ENCODE measurements at regions not wholly inside any gene's neighbourhood (a gene's known extent, or its start where the extent isn't known, plus 50 kb on each side); places are given as distances from the start of the nearest gene placed in this dataset.

DNA sequence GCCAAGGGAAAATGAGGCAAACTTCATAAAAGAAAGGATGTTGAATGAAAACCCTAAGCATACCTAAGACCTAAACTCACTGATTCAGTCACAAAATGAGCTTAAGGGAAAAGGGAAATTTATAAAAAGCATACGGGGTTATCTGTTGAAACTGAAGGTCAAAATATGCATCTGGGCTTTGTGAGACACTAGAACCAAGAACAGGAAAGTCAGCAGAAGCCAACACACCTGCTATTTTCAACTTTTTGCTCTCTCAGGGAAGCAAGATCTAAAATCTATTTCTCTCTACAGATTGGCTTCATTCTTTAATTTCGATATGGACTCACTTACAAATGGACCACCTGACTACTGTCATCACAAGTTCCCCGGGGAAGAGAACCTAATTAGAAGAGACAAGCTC is 338.6 kb upstream of the NECTIN3 start:
- Mint-ChIP-seq H3K27me3 (ENCODE audit: low read depth) (no peaks in the 10 kb centered on the region), H3K36me3 (no peaks in the 10 kb centered on the region), H3K4me1 (no peaks in the 10 kb centered on the region), H3K27ac (no peak overlapping the region), H3K9me3 (no peaks in the 10 kb centered on the region), H3K4me3 (no peak overlapping the region)
- no peak for DNase-seq (ENCODE audit: low spot score in 2 of 2, unreplicated experiment in 2 of 2)
- TF ChIP-seq, protein P1, sequence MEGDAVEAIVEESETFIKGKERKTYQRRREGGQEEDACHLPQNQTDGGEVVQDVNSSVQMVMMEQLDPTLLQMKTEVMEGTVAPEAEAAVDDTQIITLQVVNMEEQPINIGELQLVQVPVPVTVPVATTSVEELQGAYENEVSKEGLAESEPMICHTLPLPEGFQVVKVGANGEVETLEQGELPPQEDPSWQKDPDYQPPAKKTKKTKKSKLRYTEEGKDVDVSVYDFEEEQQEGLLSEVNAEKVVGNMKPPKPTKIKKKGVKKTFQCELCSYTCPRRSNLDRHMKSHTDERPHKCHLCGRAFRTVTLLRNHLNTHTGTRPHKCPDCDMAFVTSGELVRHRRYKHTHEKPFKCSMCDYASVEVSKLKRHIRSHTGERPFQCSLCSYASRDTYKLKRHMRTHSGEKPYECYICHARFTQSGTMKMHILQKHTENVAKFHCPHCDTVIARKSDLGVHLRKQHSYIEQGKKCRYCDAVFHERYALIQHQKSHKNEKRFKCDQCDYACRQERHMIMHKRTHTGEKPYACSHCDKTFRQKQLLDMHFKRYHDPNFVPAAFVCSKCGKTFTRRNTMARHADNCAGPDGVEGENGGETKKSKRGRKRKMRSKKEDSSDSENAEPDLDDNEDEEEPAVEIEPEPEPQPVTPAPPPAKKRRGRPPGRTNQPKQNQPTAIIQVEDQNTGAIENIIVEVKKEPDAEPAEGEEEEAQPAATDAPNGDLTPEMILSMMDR (IDR thresholded peaks at IDR 0.05; ENCODE audit: unreplicated experiment): no peak

DNA sequence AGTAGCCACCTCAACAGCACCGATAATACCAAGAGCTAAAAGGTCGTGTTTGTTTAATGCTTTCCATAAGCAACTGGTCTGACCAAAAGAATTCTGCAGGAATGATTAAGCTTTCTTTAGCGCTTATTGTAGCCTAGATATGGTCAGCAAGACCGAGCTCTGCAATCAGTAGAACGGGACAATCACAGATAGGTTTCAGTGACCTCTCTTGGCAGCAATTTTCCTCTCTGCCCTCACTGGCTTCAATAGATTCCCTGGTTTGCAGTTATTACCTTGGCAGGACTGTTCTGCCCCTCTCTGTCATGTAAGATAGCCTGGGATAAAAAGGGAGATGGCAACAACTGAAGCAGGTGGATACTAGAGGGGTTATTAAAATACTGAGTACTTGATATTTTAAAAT is 337.1 kb upstream of the NECTIN3 start:
- no peaks in the 10 kb centered on the region for H3K36me3 Mint-ChIP-seq
- H3K9me3 Mint-ChIP-seq: no peaks in the 10 kb centered on the region
- no peak overlapping the region for H3K4me3 Mint-ChIP-seq
- TF ChIP-seq, protein P1 (IDR thresholded peaks at IDR 0.05; ENCODE audit: unreplicated experiment): no peak
- H3K27ac Mint-ChIP-seq: no peak overlapping the region
- no peak for DNase-seq (ENCODE audit: low spot score in 2 of 2, unreplicated experiment in 2 of 2)
- no peaks in the 10 kb centered on the region for H3K27me3 Mint-ChIP-seq (ENCODE audit: low read depth)
- no peaks in the 10 kb centered on the region for H3K4me1 Mint-ChIP-seq

DNA sequence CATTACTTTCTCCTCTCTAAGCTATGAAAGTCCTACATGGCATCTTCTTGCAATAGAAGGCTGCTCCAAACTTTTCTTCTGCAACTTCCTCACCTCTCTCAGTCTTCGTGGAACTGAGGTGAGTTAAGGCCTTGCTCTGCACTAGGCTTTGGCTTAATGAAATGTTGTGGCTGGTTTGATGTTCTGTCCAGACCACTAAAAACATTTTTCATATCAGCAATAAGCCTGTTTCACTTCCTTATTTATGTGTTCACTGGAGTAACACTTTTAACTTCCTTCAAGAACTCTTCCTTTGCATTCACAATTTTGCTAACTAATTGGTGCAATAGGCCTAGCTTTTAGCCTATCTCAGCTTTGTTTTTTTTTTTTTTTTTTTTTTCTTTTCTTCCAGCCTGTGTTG is 335.3 kb upstream of the NECTIN3 start:
- DNase-seq (ENCODE audit: low spot score in 2 of 2, unreplicated experiment in 2 of 2): no peak
- Mint-ChIP-seq H3K4me1 (no peaks in the 10 kb centered on the region), H3K27ac (no peak overlapping the region), H3K27me3 (ENCODE audit: low read depth) (no peaks in the 10 kb centered on the region), H3K36me3 (no peaks in the 10 kb centered on the region), H3K9me3 (no peaks in the 10 kb centered on the region), H3K4me3 (no peak overlapping the region)
- TF ChIP-seq, protein P1 (IDR thresholded peaks at IDR 0.05; ENCODE audit: unreplicated experiment): no peak

DNA sequence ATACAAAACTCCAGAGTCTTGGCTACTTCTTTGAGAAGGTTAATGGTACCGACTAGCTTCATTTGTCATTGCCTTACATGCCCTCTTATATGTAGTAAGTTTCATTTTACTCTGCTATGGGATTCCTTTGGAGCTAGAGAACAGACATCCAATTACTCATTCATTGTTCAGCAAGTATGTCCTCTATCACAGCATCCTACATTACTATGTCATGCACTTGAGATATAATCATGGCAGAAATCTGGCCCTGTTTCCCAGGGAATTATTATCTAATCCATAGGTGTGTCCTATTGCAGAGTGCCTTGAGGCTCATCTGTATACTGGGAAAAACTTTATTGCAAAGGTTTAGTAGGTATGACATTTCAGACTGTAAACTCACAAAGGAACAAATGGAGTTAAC is 333.1 kb upstream of the NECTIN3 start:
- Mint-ChIP-seq H3K27ac (no peak overlapping the region), H3K27me3 (ENCODE audit: low read depth) (no peaks in the 10 kb centered on the region), H3K4me1 (peaks cover 2% of the 10 kb centered on the region), H3K9me3 (no peaks in the 10 kb centered on the region), H3K36me3 (no peaks in the 10 kb centered on the region), H3K4me3 (no peak overlapping the region)
- DNase-seq (ENCODE audit: low spot score in 2 of 2, unreplicated experiment in 2 of 2): no peak
- TF ChIP-seq, protein P1 (IDR thresholded peaks at IDR 0.05; ENCODE audit: unreplicated experiment): no peak

DNA sequence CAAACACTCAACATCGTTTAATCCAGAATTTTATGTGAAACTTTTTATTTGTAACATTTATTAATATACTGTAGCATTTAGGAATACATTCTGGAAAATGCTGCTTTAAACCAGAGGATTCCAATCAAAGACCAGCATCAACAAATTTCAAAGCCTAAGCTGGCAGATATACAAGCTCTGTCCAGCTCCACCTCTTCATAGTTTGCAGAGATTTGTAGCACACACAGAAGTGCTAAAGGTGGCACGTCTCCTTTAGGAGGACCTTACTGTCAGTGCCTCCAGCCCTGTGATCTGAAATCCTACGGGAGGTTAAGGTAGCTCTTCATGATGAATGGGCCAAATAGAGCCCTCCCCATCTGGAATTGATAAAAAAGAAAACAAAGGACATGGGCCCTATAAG is 329.7 kb upstream of the NECTIN3 start:
- no peak overlapping the region for H3K27ac Mint-ChIP-seq
- H3K9me3 Mint-ChIP-seq: peaks cover 22% of the 10 kb centered on the region
- no peaks in the 10 kb centered on the region for H3K27me3 Mint-ChIP-seq (ENCODE audit: low read depth)
- DNase-seq (ENCODE audit: low spot score in 2 of 2, unreplicated experiment in 2 of 2): no peak
- H3K4me1 Mint-ChIP-seq: peaks cover 2% of the 10 kb centered on the region
- TF ChIP-seq, protein P1 (IDR thresholded peaks at IDR 0.05; ENCODE audit: unreplicated experiment): no peak
- peaks cover 7% of the 10 kb centered on the region for H3K36me3 Mint-ChIP-seq
- H3K4me3 Mint-ChIP-seq: no peak overlapping the region

DNA sequence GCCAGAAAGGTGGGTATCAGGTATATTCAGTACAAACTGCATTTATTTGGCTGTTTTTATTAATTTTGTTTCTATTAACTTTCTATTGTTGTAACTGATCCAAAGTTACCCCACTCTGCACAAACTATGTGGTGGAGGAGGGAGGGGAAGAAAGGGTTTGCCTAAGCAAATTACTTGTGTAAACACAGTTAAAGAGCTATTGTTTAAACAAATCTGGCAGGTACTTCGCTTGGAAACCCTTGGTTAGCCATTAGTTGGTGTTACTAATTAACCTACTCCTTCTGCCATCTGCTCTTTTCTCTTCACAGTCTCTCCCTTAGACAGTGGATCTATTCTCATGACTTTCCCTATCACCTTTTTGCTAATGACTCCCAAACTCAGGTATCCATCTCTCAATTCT is 328.4 kb upstream of the NECTIN3 start:
- no peak for DNase-seq (ENCODE audit: low spot score in 2 of 2, unreplicated experiment in 2 of 2)
- TF ChIP-seq, protein P1 (IDR thresholded peaks at IDR 0.05; ENCODE audit: unreplicated experiment): no peak
- Mint-ChIP-seq H3K36me3 (peaks cover 7% of the 10 kb centered on the region), H3K4me3 (no peak overlapping the region), H3K27me3 (ENCODE audit: low read depth) (no peaks in the 10 kb centered on the region), H3K4me1 (peaks cover 2% of the 10 kb centered on the region), H3K9me3 (peaks cover 26% of the 10 kb centered on the region), H3K27ac (no peak overlapping the region)
